A172 (cell line): ENCODE measurements at regions not wholly inside any gene's neighbourhood (a gene's known extent, or its start where the extent isn't known, plus 50 kb on each side); places are given as distances from the start of the nearest gene placed in this dataset.

Experiments used
- DNase-seq: peaks from one replicate; pipeline ENCODE4 v3.0.0-alpha.2; 2015; ENCODE audit warnings: low spot score

GRCh38 chr5:98657559-98657958 is 115.9 kb upstream of the RGMB start:
- DNase-seq, result no peak

DNA sequence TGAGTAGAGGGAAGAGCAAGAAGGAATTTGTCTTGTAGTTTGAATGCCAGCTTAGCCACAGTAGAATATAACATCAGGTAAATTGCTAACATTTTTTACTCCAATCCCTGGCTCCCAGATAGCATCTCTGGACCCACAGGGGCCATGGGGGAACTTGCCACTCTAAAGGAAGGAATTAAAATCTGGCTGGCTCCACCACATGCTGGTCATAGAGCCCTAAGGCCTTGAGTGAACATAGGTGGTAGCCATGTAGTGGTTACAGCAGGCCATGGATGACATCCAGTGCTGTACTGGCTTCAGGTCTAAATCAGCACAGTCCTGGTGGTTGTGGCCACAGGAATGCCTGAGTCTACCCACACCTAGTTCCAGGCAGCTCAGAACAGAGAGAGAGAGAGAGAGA is 109.9 kb upstream of the RGMB start:
- no peak for DNase-seq

GRCh38 chr5:98664736-98665135 is 108.7 kb upstream of the RGMB start:
- no peak for DNase-seq

- DNase-seq, result no peak
Measured at GRCh38 chr5:98679963-98680362, 93.5 kb upstream of the RGMB start.

GRCh38 chr5:98690002-98690401 is 83.5 kb upstream of the RGMB start:
- no peak for DNase-seq

GRCh38 chr5:98694902-98695301 is 78.6 kb upstream of the RGMB start:
- no peak for DNase-seq

GRCh38 chr5:98698359-98698758 is 75.1 kb upstream of the RGMB start:
- DNase-seq, result no peak

DNA sequence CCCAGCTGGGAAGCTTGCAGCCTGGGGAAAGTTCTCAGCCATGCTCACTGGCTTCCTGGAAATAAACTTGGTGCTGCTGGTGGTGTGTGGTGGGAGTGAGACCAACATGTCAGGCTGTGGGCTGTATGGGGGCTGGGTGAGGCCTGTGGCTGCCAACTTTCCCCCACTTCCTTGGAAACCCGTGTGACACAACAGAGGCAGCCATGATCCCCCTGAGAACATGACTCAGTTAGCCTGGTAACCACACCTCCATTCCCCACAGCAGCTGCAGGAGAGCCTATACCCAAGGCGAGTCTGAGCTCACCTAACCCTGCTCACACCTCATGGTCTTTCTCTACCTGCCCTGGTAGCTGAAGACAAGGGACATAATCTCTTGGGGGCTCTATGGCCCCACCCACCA is 72.7 kb upstream of the RGMB start:
- DNase-seq, result no peak

DNA sequence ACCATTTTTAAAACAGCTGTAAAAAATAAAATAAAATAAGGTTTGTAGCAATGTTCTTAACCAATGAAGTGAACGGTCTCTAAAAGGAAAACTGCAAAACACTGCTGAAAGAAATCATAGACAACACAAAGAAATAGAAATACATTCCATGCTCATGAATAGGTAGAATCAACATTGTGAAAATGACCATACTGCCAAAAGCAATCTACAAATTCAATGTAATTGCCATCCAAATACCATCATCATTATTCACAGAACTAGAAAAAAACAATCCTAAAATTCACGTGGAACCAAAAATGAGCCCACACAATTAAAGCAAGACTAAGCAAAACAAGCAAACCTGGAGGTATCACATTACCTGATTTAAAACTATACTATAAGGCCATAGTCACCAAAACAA is 67.6 kb upstream of the RGMB start:
- no peak for DNase-seq

DNA sequence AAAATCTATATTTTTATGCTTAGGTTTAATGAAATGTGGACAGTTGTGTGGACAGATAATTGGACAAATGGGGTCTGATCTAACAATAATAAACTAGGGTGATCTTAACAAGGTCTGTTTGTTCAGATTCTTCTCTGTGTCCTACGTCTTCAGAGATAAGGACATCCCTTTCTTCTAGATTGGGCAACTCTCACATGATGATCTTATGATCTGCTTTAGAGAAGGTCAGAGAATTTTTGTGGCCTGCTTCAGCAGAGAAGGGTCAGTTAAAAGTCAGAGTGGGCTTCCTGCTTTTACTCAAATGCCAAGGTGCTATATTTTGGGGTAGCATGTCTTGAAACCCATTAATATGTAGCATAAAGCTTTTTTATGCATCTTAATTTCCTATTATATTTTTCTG is 63.8 kb upstream of the RGMB start:
- DNase-seq, result no peak

DNA sequence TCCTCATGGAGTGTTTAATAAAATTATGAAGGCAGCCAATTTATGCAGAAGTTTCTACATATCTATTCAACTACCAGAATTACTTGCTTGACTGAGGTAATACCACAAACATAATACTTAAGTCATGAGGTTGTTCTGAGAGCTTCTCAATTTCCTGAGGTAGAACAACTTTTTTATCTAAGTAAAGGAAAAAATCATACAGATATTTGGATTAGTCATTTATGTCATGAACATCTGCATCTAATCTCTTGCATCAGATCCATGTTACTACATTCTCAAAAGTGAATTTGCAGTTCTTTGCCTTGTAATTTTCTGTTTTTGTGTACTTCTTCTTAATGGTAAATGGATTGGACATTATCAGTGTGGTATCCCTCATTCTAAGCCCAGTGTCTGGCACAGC is 60.4 kb upstream of the RGMB start:
- no peak for DNase-seq

- DNase-seq, result no peak
Measured at GRCh38 chr5:98713856-98714255, 59.6 kb upstream of the RGMB start.

DNA sequence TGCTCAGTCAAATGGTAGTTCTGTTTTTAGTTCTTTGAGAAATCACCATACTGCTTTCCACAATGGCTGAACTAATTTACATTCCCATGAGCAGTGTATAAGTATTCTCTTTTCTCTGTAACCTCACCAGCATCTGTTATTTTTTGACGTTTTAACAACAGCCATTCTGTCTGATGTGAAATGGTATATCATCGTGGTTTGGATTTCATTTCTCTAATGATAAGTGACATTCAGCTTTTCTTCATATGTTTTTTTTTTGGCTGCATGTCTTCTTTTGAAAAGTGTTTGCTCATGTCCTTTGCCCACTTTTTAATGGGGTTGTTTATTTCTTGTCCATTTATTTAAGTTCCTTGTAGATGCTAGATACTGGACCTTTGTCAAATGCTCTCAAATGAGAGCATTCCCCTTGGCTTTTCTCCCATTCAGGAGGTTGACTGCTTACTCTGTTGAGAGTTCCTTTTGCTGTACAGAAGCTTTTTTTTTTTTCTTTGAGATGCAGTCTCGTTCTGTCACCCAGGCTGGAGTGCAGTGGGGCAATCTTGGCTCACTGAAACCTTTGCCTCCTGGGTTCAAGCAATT is 58.7 kb upstream of the RGMB start:
- no peak for DNase-seq

- DNase-seq, result no peak
Measured at GRCh38 chr5:98721231-98721928, 52.1 kb upstream of the RGMB start.

DNA sequence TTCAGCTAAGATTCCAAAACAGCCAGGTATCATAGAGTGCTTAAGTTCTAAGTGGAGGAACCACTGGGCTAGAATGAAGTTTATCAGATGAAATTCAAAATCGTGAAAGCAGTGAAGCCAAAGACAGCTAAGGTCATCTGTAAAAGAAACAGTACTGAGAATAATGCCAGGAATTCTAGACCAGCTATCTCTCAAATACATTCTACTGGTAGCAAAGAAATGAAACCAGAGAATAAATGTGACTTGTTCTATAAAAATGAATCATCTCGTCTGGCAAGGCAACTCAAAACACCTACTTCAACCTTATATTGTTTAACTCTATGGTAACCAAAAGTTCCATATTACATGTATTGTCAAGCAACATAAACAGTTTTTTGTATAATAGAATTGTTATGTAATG is 51.3 kb upstream of the RGMB start:
- DNase-seq, result no peak

DNA sequence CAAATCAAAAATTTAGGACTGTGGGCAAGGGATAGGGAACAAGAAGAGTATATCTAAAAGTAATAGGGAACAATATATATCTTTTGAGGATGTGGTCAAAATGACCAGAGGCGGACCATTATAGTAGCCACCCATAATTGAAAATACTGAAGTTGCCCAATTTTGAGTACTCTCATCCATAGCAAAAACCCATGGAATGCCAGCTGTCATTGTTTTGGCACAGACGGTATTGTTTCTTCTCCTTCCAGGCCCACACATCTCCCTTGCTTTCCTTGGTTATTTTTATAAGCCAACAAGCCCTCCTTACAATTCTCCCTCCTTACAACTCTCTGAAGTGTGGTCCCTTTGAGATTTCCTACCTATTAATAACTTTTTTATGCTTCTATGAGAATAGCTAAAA is 50.4 kb upstream of the RGMB start:
- no peak for DNase-seq
